Fibroblast of mammary gland (primary cell): ENCODE measurements at regions not wholly inside any gene's neighbourhood (a gene's known extent, or its start where the extent isn't known, plus 50 kb on each side); places are given as distances from the start of the nearest gene placed in this dataset.

Experiments used
- DNase-seq: peaks from one replicate; pipeline ENCODE4 v3.0.0-alpha.2; 2010; ENCODE audit warnings: low read depth
- H3K4me3 ChIP-seq: 2 replicates; pipeline ENCODE4 v1.5.1; 2011; ENCODE audit warnings: low read depth, mild to moderate bottlenecking, low read length, moderate library complexity; ENCODE audit not compliant: control insufficient read depth
- CTCF ChIP-seq: conservative IDR thresholded peaks from 2 replicates; pipeline ENCODE4 v1.5.1; 2011; ENCODE audit warnings: low read depth, low read length, inconsistent platforms; ENCODE audit not compliant: control insufficient read depth, insufficient read depth

GRCh38 chr4:11497212-11497806 is 68.6 kb upstream of the HS3ST1 start:
- DNase-seq: no peak
- TF ChIP-seq CTCF: no peak
- no peak overlapping the region for H3K4me3 ChIP-seq

- no peak overlapping the region for H3K4me3 ChIP-seq
- TF ChIP-seq CTCF: no peak
- DNase-seq: no peak
Measured at GRCh38 chr4:11496351-11496829, 67.7 kb upstream of the HS3ST1 start.

- DNase-seq: no peak
- TF ChIP-seq CTCF: no peak
- H3K4me3 ChIP-seq: no peak overlapping the region
Measured at GRCh38 chr4:11495818-11496217, 67.1 kb upstream of the HS3ST1 start.

GRCh38 chr4:11495291-11495690 is 66.6 kb upstream of the HS3ST1 start:
- peak; percentile 9 for DNase-seq
- no peak overlapping the region for H3K4me3 ChIP-seq
- TF ChIP-seq CTCF: no peak

GRCh38 chr4:11494232-11494631 is 65.5 kb upstream of the HS3ST1 start:
- TF ChIP-seq CTCF: no peak
- DNase-seq: no peak
- no peak overlapping the region for H3K4me3 ChIP-seq

- H3K4me3 ChIP-seq: no peak overlapping the region
- TF ChIP-seq CTCF: no peak
- no peak for DNase-seq
Measured at GRCh38 chr4:11489453-11490083, 60.9 kb upstream of the HS3ST1 start.
